ENCODE measurements at regions not wholly inside any gene's neighbourhood (a gene's known extent, or its start where the extent isn't known, plus 50 kb on each side); places are given as distances from the start of the nearest gene placed in this dataset.

DNA sequence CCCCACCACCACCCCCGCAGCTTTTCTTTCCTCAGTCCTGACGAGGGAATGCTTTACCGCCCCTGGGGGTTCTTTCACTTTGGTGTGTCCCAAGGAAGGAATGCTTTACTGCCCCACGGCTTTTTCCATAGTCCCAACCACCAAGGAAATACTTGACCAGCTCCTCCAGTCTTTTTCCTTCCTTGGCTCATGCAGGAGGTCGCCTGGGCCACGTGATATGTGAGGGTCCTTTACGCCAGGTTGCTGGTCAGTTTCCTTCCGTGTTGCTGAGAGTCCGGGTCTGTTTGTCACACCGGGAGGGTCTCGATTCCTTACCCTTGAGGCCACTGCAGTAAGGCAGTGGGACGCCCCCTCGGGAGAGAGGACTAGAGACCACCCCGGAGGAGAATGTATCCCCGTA lies 58.9 kb upstream of the CDH4 start:
- no peak for TF ChIP-seq CTCF (IDR thresholded peaks at IDR 0.05)
- no peak for TF ChIP-seq POLR2AphosphoS5 (IDR thresholded peaks at IDR 0.05; ENCODE audit: low read depth, low read length)

Measured in Panc1 (cell line).